HEK293 (cell line): ENCODE measurements at regions not wholly inside any gene's neighbourhood (a gene's known extent, or its start where the extent isn't known, plus 50 kb on each side); places are given as distances from the start of the nearest gene placed in this dataset.

Source experiments
- CTCF ChIA-PET: fragments of 350-600 bp; formaldehyde crosslinking; extraction: SDS; loops from one replicate; lab custom pipeline; 2021; ENCODE audit warnings: antibody characterized with exemption; lab: Yijun Ruan, JAX
- POLR2A ChIA-PET: fragments of 300-600 bp; formaldehyde crosslinking; extraction: SDS; loops from one replicate; lab custom pipeline; 2020; ENCODE audit warnings: antibody characterized with exemption, inconsistent platforms; lab: Yijun Ruan, JAX
- H3K27ac ChIP-seq: fragments of 200-500 bp; sonication (Bioruptor generic); 2 replicates; pipeline ENCODE4 v1.5.1; 2014; ENCODE audit warnings: low read depth, low read length, control low read depth, inconsistent platforms; ENCODE audit errors: extremely low read depth
- H3K36me3 ChIP-seq, 2 experiments: fragments of 200-500 bp in 1 of 2; sonication (Bioruptor generic) in 1 of 2; 1 replicate in 1 of 2; 2 replicates in 1 of 2; pipeline ENCODE4 v1.5.1; 2014 to 2017; ENCODE audit warnings: inconsistent platforms in 2 of 2, low read length in 2 of 2; ENCODE audit not compliant: control insufficient read depth in 2 of 2, insufficient read depth in 1 of 2
- H3K4me1 ChIP-seq: fragments of 200-500 bp; sonication (Bioruptor generic); 2 replicates; pipeline ENCODE4 v1.5.1; 2014; ENCODE audit warnings: mild to moderate bottlenecking, low read length, inconsistent platforms; ENCODE audit not compliant: control insufficient read depth, insufficient read depth
- H3K4me3 ChIP-seq: 2 replicates; pipeline ENCODE4 v1.5.1; 2011; ENCODE audit warnings: low read depth, mild to moderate bottlenecking, control low read depth, low read length, moderate library complexity
- H3K9me3 ChIP-seq: fragments of 200-500 bp; sonication (Bioruptor generic); 2 replicates; pipeline ENCODE4 v1.5.1; 2014; ENCODE audit warnings: low read depth, low read length, inconsistent platforms; ENCODE audit not compliant: control insufficient read depth, insufficient read depth
- CTCF ChIP-seq: fragments of 450-650 bp; formaldehyde crosslinking; IDR thresholded peaks from 2 replicates; pipeline ENCODE4 v1.5.1; 2016; ENCODE audit warnings: missing biosample characterization, missing genetic modification characterization
- ELK4 ChIP-seq: IDR thresholded peaks from 2 replicates; pipeline ENCODE4 v1.6.1; 2011; ENCODE audit warnings: mild to moderate bottlenecking, low read depth, low read length, borderline replicate concordance
- SCRT1 ChIP-seq: fragments of 450-650 bp; formaldehyde crosslinking; IDR thresholded peaks from 2 replicates; pipeline ENCODE4 v1.5.1; 2016; ENCODE audit warnings: missing biosample characterization, missing genetic modification characterization, borderline replicate concordance
- SP2 ChIP-seq: fragments of 450-650 bp; formaldehyde crosslinking; IDR thresholded peaks from 2 replicates; pipeline ENCODE4 v1.5.1; 2016; ENCODE audit warnings: missing biosample characterization, missing genetic modification characterization
- ZBTB44 ChIP-seq: fragments of 450-650 bp; IDR thresholded peaks from 2 replicates; pipeline ENCODE4 v1.5.1; 2018; ENCODE audit warnings: missing biosample characterization, mild to moderate bottlenecking, missing genetic modification characterization
- ZBTB7A ChIP-seq: fragments of 450-650 bp; formaldehyde crosslinking; IDR thresholded peaks from 2 replicates; pipeline ENCODE4 v1.5.1; 2016; ENCODE audit warnings: low read depth, missing biosample characterization, missing genetic modification characterization
- ZEB2 ChIP-seq: fragments of 450-650 bp; formaldehyde crosslinking; IDR thresholded peaks from 2 replicates; pipeline ENCODE4 v1.5.1; 2016; ENCODE audit warnings: missing biosample characterization, missing genetic modification characterization
- ZIC2 ChIP-seq: fragments of 450-650 bp; formaldehyde crosslinking; IDR thresholded peaks from 2 replicates; pipeline ENCODE4 v1.5.1; 2016; ENCODE audit warnings: missing biosample characterization, missing genetic modification characterization
- ZNF114 ChIP-seq: fragments of 450-650 bp; formaldehyde crosslinking; IDR thresholded peaks from 2 replicates; pipeline ENCODE4 v1.5.0; 2017; ENCODE audit warnings: missing biosample characterization, missing genetic modification characterization
- ZNF132 ChIP-seq: fragments of 450-650 bp; formaldehyde crosslinking; IDR thresholded peaks from 2 replicates; pipeline ENCODE4 v1.5.1; 2017; ENCODE audit warnings: missing biosample characterization, missing genetic modification characterization, borderline replicate concordance
- ZNF133 ChIP-seq: fragments of 450-650 bp; formaldehyde crosslinking; IDR thresholded peaks from 2 replicates; pipeline ENCODE4 v1.5.1; 2016; ENCODE audit warnings: missing biosample characterization, missing genetic modification characterization
- ZNF280C ChIP-seq: fragments of 450-650 bp; formaldehyde crosslinking; IDR thresholded peaks from 2 replicates; pipeline ENCODE4 v1.5.1; 2016; ENCODE audit warnings: missing biosample characterization, missing genetic modification characterization
- ZNF292 ChIP-seq: fragments of 450-650 bp; formaldehyde crosslinking; IDR thresholded peaks from 2 replicates; pipeline ENCODE4 v1.5.1; 2016; ENCODE audit warnings: low read depth, missing biosample characterization, missing genetic modification characterization, borderline replicate concordance
- ZNF354C ChIP-seq: fragments of 450-650 bp; formaldehyde crosslinking; IDR thresholded peaks from 2 replicates; pipeline ENCODE4 v1.5.1; 2016; ENCODE audit warnings: missing biosample characterization, missing genetic modification characterization, low read depth, borderline replicate concordance
- ZNF423 ChIP-seq: fragments of 450-650 bp; formaldehyde crosslinking; IDR thresholded peaks from 2 replicates; pipeline ENCODE4 v1.5.1; 2016; ENCODE audit warnings: missing biosample characterization, missing genetic modification characterization
- ZNF48 ChIP-seq: fragments of 450-650 bp; formaldehyde crosslinking; IDR thresholded peaks from 2 replicates; pipeline ENCODE4 v1.5.1; 2016; ENCODE audit warnings: missing biosample characterization, missing genetic modification characterization
- ZNF549 ChIP-seq: fragments of 450-650 bp; IDR thresholded peaks from 2 replicates; pipeline ENCODE4 v1.5.1; 2018; ENCODE audit warnings: missing biosample characterization, missing genetic modification characterization, mild to moderate bottlenecking, inconsistent platforms, moderate library complexity
- ZNF624 ChIP-seq: fragments of 450-650 bp; formaldehyde crosslinking; IDR thresholded peaks from 2 replicates; pipeline ENCODE4 v1.5.1; 2017; ENCODE audit warnings: missing biosample characterization, missing genetic modification characterization
- ZNF692 ChIP-seq: fragments of 450-650 bp; formaldehyde crosslinking; IDR thresholded peaks from 2 replicates; pipeline ENCODE4 v1.5.1; 2016; ENCODE audit warnings: missing biosample characterization, missing genetic modification characterization
- ZNF704 ChIP-seq: fragments of 450-650 bp; formaldehyde crosslinking; IDR thresholded peaks from 2 replicates; pipeline ENCODE4 v1.5.1; 2016; ENCODE audit warnings: missing biosample characterization, missing genetic modification characterization
- ZNF76 ChIP-seq: fragments of 450-650 bp; formaldehyde crosslinking; IDR thresholded peaks from 2 replicates; pipeline ENCODE4; 2016; ENCODE audit warnings: low read depth, missing biosample characterization, missing genetic modification characterization, borderline replicate concordance
- ZNF785 ChIP-seq: fragments of 450-650 bp; formaldehyde crosslinking; IDR thresholded peaks from 2 replicates; pipeline ENCODE4 v1.5.1; 2016; ENCODE audit warnings: missing biosample characterization, missing genetic modification characterization
- ZSCAN4 ChIP-seq: fragments of 450-650 bp; formaldehyde crosslinking; IDR thresholded peaks from 2 replicates; pipeline ENCODE4 v1.5.1; 2017; ENCODE audit warnings: missing biosample characterization, missing genetic modification characterization

- Histone ChIP-seq H3K9me3 (no peaks in the 10 kb centered on the region), H3K36me3 (no peaks in the 10 kb centered on the region), H3K27ac (no peak overlapping the region), H3K4me1 (no peaks in the 10 kb centered on the region), H3K4me3 (no peak overlapping the region)
- POLR2A ChIA-PET: no interaction called here
- TF ChIP-seq ZNF280C (tag by site-specific recombination) (no peak), ZNF785 (tag by site-specific recombination) (no peak), ZNF48 (tag by site-specific recombination) (no peak), ZNF704 (no peak), ZNF423 (tag by site-specific recombination) (no peak), ZSCAN4 (no peak)
- CTCF ChIA-PET: no interaction called here
These were observed 535.7 kb downstream of the PPP4R3C start for GRCh38 chrX:26927419-26927818.

- Histone ChIP-seq H3K27ac (no peak overlapping the region), H3K36me3 (no peaks in the 10 kb centered on the region), H3K4me3 (no peak overlapping the region), H3K9me3 (no peaks in the 10 kb centered on the region), H3K4me1 (no peaks in the 10 kb centered on the region)
- ChIA-PET CTCF (no interaction called here), POLR2A (no interaction called here)
- no peak for TF ChIP-seq ZNF549
- no peak for TF ChIP-seq ZNF132 (tag by site-specific recombination)
- TF ChIP-seq ZNF692 (tag by site-specific recombination): no peak
- TF ChIP-seq CTCF (tag by site-specific recombination): no peak
- TF ChIP-seq SCRT1 (tag by site-specific recombination): no peak
- TF ChIP-seq ZIC2 (tag by site-specific recombination): no peak
- no peak for TF ChIP-seq ELK4
- TF ChIP-seq ZNF624: no peak
- no peak for TF ChIP-seq ZNF292 (tag by site-specific recombination)
- no peak for TF ChIP-seq ZEB2 (tag by site-specific recombination)
- TF ChIP-seq ZNF114 (tag by site-specific recombination): no peak
- TF ChIP-seq ZNF133 (tag by site-specific recombination): no peak
- TF ChIP-seq ZBTB44 (tag by site-specific recombination): no peak
- no peak for TF ChIP-seq ZNF76 (tag by site-specific recombination)
- no peak for TF ChIP-seq ZNF354C (tag by site-specific recombination)
- TF ChIP-seq SP2 (tag by site-specific recombination): no peak
- no peak for TF ChIP-seq ZBTB7A (tag by site-specific recombination)
These were observed 538.1 kb downstream of the PPP4R3C start for GRCh38 chrX:26925088-26925487.
